HG03378 (cell line): ENCODE measurements at regions not wholly inside any gene's neighbourhood (a gene's known extent, or its start where the extent isn't known, plus 50 kb on each side); places are given as distances from the start of the nearest gene placed in this dataset.

ENCODE experiments used
- ATAC-seq: cut with Tn5 transposase; IDR thresholded peaks from one replicate; pipeline ENCODE4 v1.9.1; 2021; ENCODE audit warnings: mild to moderate bottlenecking, moderate library complexity; ENCODE audit not compliant: unreplicated experiment

- no peak for ATAC-seq
Observed at GRCh38 chr16:86410081-86410480, 100.2 kb upstream of the FOXF1 start.

- ATAC-seq: no peak
Observed at GRCh38 chr16:86410529-86410928, 99.8 kb upstream of the FOXF1 start.

- no peak for ATAC-seq
Observed at GRCh38 chr16:86411897-86412296, 98.4 kb upstream of the FOXF1 start.

- no peak for ATAC-seq
Observed at GRCh38 chr16:86414991-86415740, 95.2 kb upstream of the FOXF1 start.

- ATAC-seq: no peak
Observed at GRCh38 chr16:86418981-86419380, 91.3 kb upstream of the FOXF1 start.

DNA sequence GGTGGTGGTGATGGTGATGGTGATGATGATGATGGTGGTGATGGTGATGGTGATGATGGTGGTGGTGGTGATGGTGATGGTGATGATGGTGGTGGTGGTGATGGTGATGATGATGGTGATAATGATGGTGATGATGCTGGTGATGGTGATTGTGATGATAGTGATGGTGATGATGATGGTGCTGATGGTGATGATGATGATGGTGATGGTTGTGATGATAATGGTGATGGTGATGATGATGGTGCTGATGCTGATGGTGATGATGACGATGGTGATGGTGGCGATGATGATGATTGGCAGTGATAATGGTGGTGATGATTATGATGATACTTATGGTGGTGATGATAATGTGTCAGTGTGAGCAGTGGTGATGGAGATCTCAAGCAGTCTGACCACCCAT lies 90.8 kb upstream of the FOXF1 start:
- no peak for ATAC-seq

DNA sequence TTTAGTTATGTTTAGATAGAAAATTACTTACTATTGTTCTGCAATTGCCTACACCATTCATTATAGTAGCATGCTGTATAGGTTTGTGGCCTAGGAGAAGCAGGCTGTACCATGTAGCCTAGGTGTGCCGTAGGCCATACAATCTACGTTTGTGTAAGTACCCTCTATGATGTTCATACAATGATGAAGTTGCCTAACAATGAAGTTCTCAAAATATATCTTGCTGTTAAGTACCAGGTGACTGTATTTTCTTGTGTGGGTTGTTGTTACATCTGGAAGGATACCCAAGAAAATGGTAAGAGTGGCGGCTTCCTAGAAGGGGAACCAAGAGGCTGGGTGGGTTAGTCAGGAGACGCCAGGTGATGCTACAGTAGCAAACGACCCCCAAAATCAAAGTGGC lies 88.3 kb upstream of the FOXF1 start:
- ATAC-seq: no peak

GRCh38 chr16:86424398-86424797 lies 85.9 kb upstream of the FOXF1 start:
- ATAC-seq: no peak

GRCh38 chr16:86424985-86425384 lies 85.3 kb upstream of the FOXF1 start:
- no peak for ATAC-seq

DNA sequence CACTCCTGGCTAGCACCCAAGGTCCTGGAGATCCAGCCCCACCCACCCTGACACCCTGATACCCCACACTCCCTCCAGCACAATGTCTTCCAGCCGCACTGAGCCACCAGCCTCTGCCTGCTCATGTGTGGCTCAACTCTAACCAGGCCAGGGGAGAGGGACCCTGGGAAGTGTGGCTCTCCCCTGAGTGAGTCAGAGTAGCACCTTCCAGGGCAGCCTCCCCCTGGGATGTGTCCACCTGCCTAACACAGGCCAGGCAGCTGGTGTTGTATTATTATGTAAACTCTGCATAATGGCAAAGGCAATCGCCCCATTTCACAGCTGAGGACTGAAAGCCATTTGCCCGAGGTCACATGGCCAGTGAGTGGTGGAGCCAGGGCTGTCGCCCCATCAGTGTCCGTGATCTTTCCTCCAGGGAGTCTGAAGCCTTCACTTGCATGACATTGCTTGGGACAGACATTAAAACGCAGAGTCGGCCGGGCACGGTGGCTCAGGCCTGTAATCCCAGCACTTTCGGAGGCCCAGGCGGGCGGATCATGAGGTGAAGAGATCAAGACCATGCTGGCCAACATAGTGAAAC lies 84.2 kb upstream of the FOXF1 start:
- ATAC-seq: no peak

- ATAC-seq: no peak
Observed at GRCh38 chr16:86427433-86427851, 82.9 kb upstream of the FOXF1 start.

GRCh38 chr16:86428729-86429517 lies 81.4 kb upstream of the FOXF1 start:
- no peak for ATAC-seq

DNA sequence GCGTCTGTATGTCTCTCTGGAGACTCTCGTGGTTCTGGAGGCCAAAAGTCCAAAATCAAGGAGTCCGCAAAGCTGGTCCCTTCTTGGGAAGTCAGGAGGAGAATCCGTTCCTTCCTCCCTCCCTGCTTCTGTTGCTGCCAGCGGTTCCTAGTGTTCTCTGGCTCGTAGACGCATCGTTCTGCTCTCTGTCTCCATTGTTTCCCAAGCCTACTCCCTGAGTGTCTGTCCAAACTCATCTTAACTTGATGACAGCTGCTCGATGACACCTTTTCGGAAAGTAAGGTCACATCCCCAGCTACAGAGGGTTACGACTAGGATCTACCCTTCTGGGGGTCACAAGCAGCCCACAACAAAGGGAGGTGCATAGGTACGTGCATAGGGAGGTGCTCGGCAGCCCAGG lies 80.7 kb upstream of the FOXF1 start:
- ATAC-seq: no peak

GRCh38 chr16:86430814-86431213 lies 79.5 kb upstream of the FOXF1 start:
- ATAC-seq: no peak

- no peak for ATAC-seq
Observed at GRCh38 chr16:86431540-86431939, 78.8 kb upstream of the FOXF1 start.

DNA sequence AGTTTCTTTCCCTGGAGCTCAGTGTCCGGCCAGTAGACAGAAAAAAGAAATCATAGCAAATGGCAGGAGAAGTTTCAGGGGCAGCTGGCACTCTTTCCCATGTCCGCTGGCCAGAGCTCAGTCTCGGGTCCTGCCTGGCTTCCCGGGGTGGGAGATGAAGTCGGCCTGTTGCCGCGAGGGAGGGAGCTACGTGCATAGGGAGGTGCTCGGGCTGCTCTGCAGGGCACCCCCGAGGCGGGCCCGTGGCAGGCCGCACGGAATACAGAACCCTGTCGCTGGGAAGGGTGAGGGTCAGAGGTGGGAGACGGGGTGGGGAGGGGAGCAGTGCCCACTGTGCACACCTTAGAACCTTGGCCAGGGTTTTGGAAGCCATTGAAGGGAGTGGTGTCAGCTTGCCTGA lies 78.3 kb upstream of the FOXF1 start:
- no peak for ATAC-seq

DNA sequence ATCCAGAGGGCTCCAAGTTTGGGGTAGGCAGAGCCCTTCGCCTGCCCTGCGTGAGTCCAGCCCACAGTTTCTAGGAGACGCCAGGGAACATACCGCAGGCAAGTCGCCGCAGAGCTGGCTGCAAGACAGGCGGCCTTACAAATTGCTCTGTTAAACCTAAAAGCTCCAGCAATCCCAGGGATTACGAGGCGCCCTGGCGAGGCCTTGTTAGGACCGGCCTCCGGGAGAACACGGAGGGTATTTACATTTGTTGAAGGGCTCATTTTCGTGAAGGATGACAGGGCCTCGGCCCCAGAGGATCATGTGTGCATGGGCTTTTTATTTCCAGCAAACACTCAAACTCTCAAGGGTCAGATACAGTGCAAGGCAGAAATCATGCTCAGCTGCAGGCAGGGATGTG lies 77.6 kb upstream of the FOXF1 start:
- ATAC-seq: no peak

GRCh38 chr16:86436466-86437185 lies 73.7 kb upstream of the FOXF1 start:
- no peak for ATAC-seq

DNA sequence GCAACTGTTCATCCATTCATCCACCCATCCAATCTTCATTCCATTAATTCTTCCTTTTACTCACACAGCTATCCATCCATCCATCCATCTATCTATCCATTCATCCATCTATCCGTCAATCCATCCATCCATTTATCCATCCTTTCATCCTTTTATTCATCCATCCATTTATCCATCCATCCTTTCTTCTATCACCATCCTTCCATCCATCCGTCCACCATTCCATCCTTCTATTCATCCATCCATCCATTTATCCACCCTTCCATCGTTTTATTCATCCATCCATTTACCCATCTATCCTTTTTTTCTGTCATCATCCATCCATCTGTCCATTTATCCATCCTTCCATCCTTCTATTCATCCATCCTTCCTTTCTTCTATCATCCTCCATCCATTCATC lies 73.0 kb upstream of the FOXF1 start:
- no peak for ATAC-seq

DNA sequence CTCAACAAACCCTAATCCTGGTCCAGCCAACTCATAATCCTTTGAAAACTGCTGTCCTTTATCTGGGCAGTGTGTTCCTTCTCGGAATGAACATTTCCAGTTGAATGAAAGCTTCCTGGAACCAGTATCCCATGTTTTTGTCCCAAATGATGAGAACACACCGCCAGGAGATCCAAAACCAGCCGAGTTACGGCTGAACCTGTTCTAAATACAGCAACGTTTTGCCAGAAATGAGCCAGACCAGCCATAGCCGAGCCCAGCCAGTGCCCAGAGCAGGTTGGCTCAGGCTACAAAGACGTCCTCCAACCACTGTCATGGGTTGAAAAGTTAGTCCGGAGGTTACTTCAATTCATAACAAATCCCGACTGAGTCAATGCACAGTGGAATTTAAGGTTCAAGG lies 67.6 kb upstream of the FOXF1 start:
- ATAC-seq: no peak

GRCh38 chr16:86443508-86444147 lies 66.7 kb upstream of the FOXF1 start:
- ATAC-seq: no peak
